ENCODE measurements at regions not wholly inside any gene's neighbourhood (a gene's known extent, or its start where the extent isn't known, plus 50 kb on each side); places are given as distances from the start of the nearest gene placed in this dataset.

- Histone ChIP-seq H3K9me2 (replicated peaks; ENCODE audit: insufficient read depth, low read length) (no peaks in the 10 kb centered on the region), H4K20me1 (ENCODE audit: low read depth, low read length) (no peaks in the 10 kb centered on the region), H3K9ac (ENCODE audit: low read length) (no peak overlapping the region), H3F3A (ENCODE audit: insufficient read depth) (no peaks in the 10 kb centered on the region), H3K36me3 (ENCODE audit: low read length) (no peaks in the 10 kb centered on the region), H3K27me3 (ENCODE audit: low read length) (no peaks in the 10 kb centered on the region), H2AFZ (ENCODE audit: low read depth, low read length, severe bottlenecking) (no peak overlapping the region), H3K4me2 (ENCODE audit: low read depth, low read length, poor library complexity, severe bottlenecking) (no peak overlapping the region), H3K9me3 (ENCODE audit: insufficient read depth, low read length) (no peaks in the 10 kb centered on the region), H3K79me2 (ENCODE audit: insufficient read depth, low read length) (no peaks in the 10 kb centered on the region), H3K27ac (ENCODE audit: low read depth, low read length) (no peak overlapping the region), H3K4me3 (ENCODE audit: insufficient read depth, low read length, poor library complexity, severe bottlenecking) (no peak overlapping the region)
- TF ChIP-seq EZH2phosphoT487 (conservative IDR thresholded peaks at IDR 0.05; ENCODE audit: low read length) (no peak), CTCF (IDR thresholded peaks at IDR 0.05; ENCODE audit: insufficient read depth, low read length, poor library complexity, severe bottlenecking) (no peak)
Measured at GRCh38 chr16:80006241-80007215, 406.0 kb upstream of the MAF start.

GRCh38 chr16:80004113-80004512, 403.6 kb upstream of the MAF start:
- Histone ChIP-seq H3K27ac (ENCODE audit: low read depth, low read length) (no peak overlapping the region), H3K9ac (ENCODE audit: low read length) (no peak overlapping the region), H3K79me2 (ENCODE audit: insufficient read depth, low read length) (no peaks in the 10 kb centered on the region), H3K4me3 (ENCODE audit: insufficient read depth, low read length, poor library complexity, severe bottlenecking) (no peak overlapping the region), H3K9me2 (replicated peaks; ENCODE audit: insufficient read depth, low read length) (no peaks in the 10 kb centered on the region), H3K27me3 (ENCODE audit: low read length) (no peaks in the 10 kb centered on the region), H3F3A (ENCODE audit: insufficient read depth) (no peaks in the 10 kb centered on the region), H3K4me2 (ENCODE audit: low read depth, low read length, poor library complexity, severe bottlenecking) (no peak overlapping the region), H3K36me3 (ENCODE audit: low read length) (no peaks in the 10 kb centered on the region), H2AFZ (ENCODE audit: low read depth, low read length, severe bottlenecking) (no peak overlapping the region), H4K20me1 (ENCODE audit: low read depth, low read length) (no peaks in the 10 kb centered on the region), H3K9me3 (ENCODE audit: insufficient read depth, low read length) (no peaks in the 10 kb centered on the region)
- TF ChIP-seq CTCF (IDR thresholded peaks at IDR 0.05; ENCODE audit: insufficient read depth, low read length, poor library complexity, severe bottlenecking), result no peak
- no peak for TF ChIP-seq EZH2phosphoT487 (conservative IDR thresholded peaks at IDR 0.05; ENCODE audit: low read length)

- Histone ChIP-seq H3K27ac (ENCODE audit: low read depth, low read length) (no peak overlapping the region), H3K79me2 (ENCODE audit: insufficient read depth, low read length) (no peaks in the 10 kb centered on the region), H2AFZ (ENCODE audit: low read depth, low read length, severe bottlenecking) (no peak overlapping the region), H3K4me3 (ENCODE audit: insufficient read depth, low read length, poor library complexity, severe bottlenecking) (no peak overlapping the region), H4K20me1 (ENCODE audit: low read depth, low read length) (no peaks in the 10 kb centered on the region), H3K4me2 (ENCODE audit: low read depth, low read length, poor library complexity, severe bottlenecking) (no peak overlapping the region), H3K36me3 (ENCODE audit: low read length) (no peaks in the 10 kb centered on the region), H3K9me3 (ENCODE audit: insufficient read depth, low read length) (no peaks in the 10 kb centered on the region), H3K27me3 (ENCODE audit: low read length) (no peaks in the 10 kb centered on the region), H3K9ac (ENCODE audit: low read length) (no peak overlapping the region), H3K9me2 (replicated peaks; ENCODE audit: insufficient read depth, low read length) (no peaks in the 10 kb centered on the region), H3F3A (ENCODE audit: insufficient read depth) (no peaks in the 10 kb centered on the region)
- TF ChIP-seq CTCF (IDR thresholded peaks at IDR 0.05; ENCODE audit: insufficient read depth, low read length, poor library complexity, severe bottlenecking) (no peak), EZH2phosphoT487 (conservative IDR thresholded peaks at IDR 0.05; ENCODE audit: low read length) (no peak)
Measured at GRCh38 chr16:80002261-80002660, 401.7 kb upstream of the MAF start.

Measured in SU-DHL-6 (cell line).